K562 (cell line): ENCODE measurements at regions not wholly inside any gene's neighbourhood (a gene's known extent, or its start where the extent isn't known, plus 50 kb on each side); places are given as distances from the start of the nearest gene placed in this dataset.

Source experiments
- ATAC-seq: fragments of 200-7000 bp; cut with Tn5 transposase; 3 replicates; pipeline ENCODE4 v1.9.1; 2020; ENCODE audit warnings: moderate library complexity
- BruUV-seq: library from RNA; stranded (reverse); fragments of 400-500 nt; replicated peaks from 2 replicates; lab custom pipeline; 2021; lab: Mats Ljungman, UMichigan
- CTCF ChIA-PET: fragments of 300-600 bp; formaldehyde crosslinking; extraction: SDS; loops from one replicate; lab custom pipeline; 2021; ENCODE audit warnings: low intra/inter-chr PET ratio; lab: Yijun Ruan, JAX
- POLR2A ChIA-PET: fragments of 300-600, 350-650 bp; sonication (Branson Sonifier 250); formaldehyde crosslinking; extraction: SDS; loops from one replicate; lab custom pipeline; 2021; ENCODE audit warnings: antibody characterized with exemption, inconsistent platforms; lab: Yijun Ruan, JAX
- DNase-seq, 4 experiments: peaks; one replicate each; pipeline versions ENCODE4 v3.0.0 to v3.0.0-alpha.2; 2011 to 2018; ENCODE audit warnings: low spot score in 3 of 4, mixed read lengths in 3 of 4; ENCODE audit errors: extremely low read depth in 1 of 4
- FAIRE-seq: peaks from 2 replicates; lab custom pipeline; 2011; peaks lifted over from hg19 to GRCh38; lab: Jason Lieb, UNC
- H2AFZ ChIP-seq: 2 replicates; pipeline ENCODE4 v1.6.0; 2011; ENCODE audit warnings: low read depth, low read length, control low read depth, inconsistent platforms
- H3K27ac ChIP-seq: fragments of 200-600 bp; 3 replicates; pipeline ENCODE4 v1.8.0; 2011; ENCODE audit warnings: low read depth, mild to moderate bottlenecking, control low read depth, inconsistent platforms, low read length, moderate library complexity, mixed read lengths; ENCODE audit errors: extremely low read depth
- H3K27me3 ChIP-seq, 2 experiments: fragments of 300-600 bp in 1 of 2; 2 replicates in 1 of 2; 3 replicates in 1 of 2; pipeline versions ENCODE4 v1.6.0 to v1.8.0; 2011; ENCODE audit warnings: inconsistent platforms in 2 of 2, low read length in 2 of 2, mild to moderate bottlenecking in 1 of 2, mixed read lengths in 1 of 2, moderate library complexity in 1 of 2; ENCODE audit not compliant: control insufficient read depth in 2 of 2, insufficient read depth in 2 of 2
- H3K36me3 ChIP-seq: fragments of 300-600 bp; 3 replicates; pipeline ENCODE4 v1.8.0; 2011; ENCODE audit warnings: mild to moderate bottlenecking, low read length, inconsistent platforms; ENCODE audit not compliant: control insufficient read depth, insufficient read depth
- H3K4me1 ChIP-seq, 2 experiments: fragments of 200-600 bp in 1 of 2; replicated peaks in 1 of 2; 2 replicates in 1 of 2; 3 replicates in 1 of 2; pipeline versions ENCODE4 v1.5.1 to v1.8.0; 2011; ENCODE audit warnings: inconsistent platforms in 2 of 2, low read length in 2 of 2, mild to moderate bottlenecking in 1 of 2, mixed read lengths in 1 of 2, moderate library complexity in 1 of 2; ENCODE audit not compliant: control insufficient read depth in 2 of 2, insufficient read depth in 2 of 2
- H3K4me2 ChIP-seq: 2 replicates; pipeline ENCODE4 v1.6.1; 2011; ENCODE audit warnings: low read length, control low read depth, inconsistent platforms, mixed read lengths; ENCODE audit not compliant: insufficient read depth
- H3K4me3 ChIP-seq: fragments of 200-600 bp; sonication (generic), shearing (Covaris generic); 2 replicates; pipeline ENCODE4 v1.5.1; 2016; ENCODE audit warnings: control low read depth, inconsistent platforms
- H3K79me2 ChIP-seq: fragments of 200-600 bp; 3 replicates; pipeline ENCODE4 v1.8.0; 2011; ENCODE audit warnings: low read length, inconsistent platforms; ENCODE audit not compliant: control insufficient read depth, insufficient read depth
- H3K9ac ChIP-seq, 2 experiments: 2 replicates each; pipeline versions ENCODE4 v1.6.0 to v1.6.1; 2011; ENCODE audit warnings: low read depth in 2 of 2, low read length in 2 of 2, control low read depth in 1 of 2, inconsistent platforms in 1 of 2, mild to moderate bottlenecking in 1 of 2, mixed read lengths in 1 of 2; ENCODE audit not compliant: insufficient read depth in 1 of 2
- H3K9me1 ChIP-seq: one replicate; pipeline ENCODE4 v1.6.0; 2011; ENCODE audit warnings: inconsistent platforms, mild to moderate bottlenecking, low read length, moderate library complexity; ENCODE audit not compliant: control insufficient read depth, insufficient read depth
- H3K9me3 ChIP-seq: replicated peaks from 2 replicates; pipeline ENCODE4 v1.5.1; 2011; ENCODE audit warnings: low read depth, low read length, inconsistent platforms; ENCODE audit not compliant: control insufficient read depth, insufficient read depth
- H4K20me1 ChIP-seq: replicated peaks from 2 replicates; pipeline ENCODE4 v1.6.1; 2011; ENCODE audit warnings: low read length, inconsistent platforms, mixed read lengths; ENCODE audit not compliant: control insufficient read depth, insufficient read depth
- HOXB6 ChIP-seq: fragments of 250-450 bp; sonication (Bioruptor Pico); IDR thresholded peaks from 2 replicates; pipeline ENCODE4 v1.5.1; 2022; ENCODE audit warnings: mild to moderate bottlenecking, borderline replicate concordance
- PURB ChIP-seq: sonication (generic); formaldehyde crosslinking; IDR thresholded peaks from 2 replicates; pipeline ENCODE4 v1.9.0; 2021; ENCODE audit warnings: low read depth, mild to moderate bottlenecking, missing genetic modification reagents
- PYGO2 ChIP-seq: fragments of 450-650 bp; IDR thresholded peaks from 2 replicates; pipeline ENCODE4 v1.6.1; 2016; ENCODE audit warnings: mild to moderate bottlenecking, missing genetic modification characterization, moderate library complexity, missing compliant biosample characterization
- RFX5 ChIP-seq: IDR thresholded peaks from 2 replicates; pipeline ENCODE4 v1.6.1; 2011; ENCODE audit warnings: low read depth, mild to moderate bottlenecking, improper control_type of control experiment, low read length
- ZNF830 ChIP-seq: fragments of 250-450 bp; sonication (Bioruptor Pico); IDR thresholded peaks from 2 replicates; pipeline ENCODE4 v1.5.0; 2021; ENCODE audit warnings: mild to moderate bottlenecking
- WGBS: fragments of 100-300 bp; shearing (Covaris generic); methylation state at CpG from one replicate; pipeline ENCODE4 v1.1.6; 2016; ENCODE audit warnings: low coverage, mixed read lengths; ENCODE audit not compliant: insufficient coverage; ENCODE audit errors: missing lambda C conversion rate; 5-methylcytosine and 5-hydroxymethylcytosine counted together
- in situ Hi-C: fragments of 300-500 bp; cut with MboI; formaldehyde crosslinking; loops from 4 replicates; pipeline ENCODE4 v1.15.0; 2018; ENCODE audit warnings: inconsistent platforms, mixed read lengths
- intact Hi-C: fragments of 100-400 bp; cut with micrococcal nuclease; formaldehyde crosslinking; loops from 2 replicates; pipeline ENCODE4 v1.14.2; 2022
- TF ChIP-seq, protein P1 (sequence below): fragments of 250-450 bp; sonication (Bioruptor Pico); IDR thresholded peaks from 2 replicates; pipeline ENCODE4 v1.8.0; 2022; ENCODE audit warnings: inconsistent platforms
- TF ChIP-seq, protein P2 (sequence below): sonication (generic); formaldehyde crosslinking; IDR thresholded peaks from 2 replicates; pipeline ENCODE4 v1.8.0; 2023; ENCODE audit warnings: mild to moderate bottlenecking, missing genetic modification reagents
- TF ChIP-seq, protein P3 (sequence below): fragments of 450-650 bp; conservative IDR thresholded peaks from 2 replicates; pipeline ENCODE4 v1.6.1; 2016; ENCODE audit warnings: missing genetic modification characterization, low read depth, mild to moderate bottlenecking, missing compliant biosample characterization, moderate library complexity
- TF ChIP-seq, protein P4 (sequence below): fragments of 250-450 bp; sonication (Bioruptor Pico); IDR thresholded peaks from 2 replicates; pipeline ENCODE4 v1.5.0; 2020; ENCODE audit warnings: mild to moderate bottlenecking
- TF ChIP-seq, protein P5 (sequence below): fragments of 200-800 bp; sonication (Bioruptor generic); IDR thresholded peaks from 2 replicates; pipeline ENCODE4 v1.6.1; 2017; ENCODE audit warnings: missing genetic modification characterization, missing compliant biosample characterization

DNA sequence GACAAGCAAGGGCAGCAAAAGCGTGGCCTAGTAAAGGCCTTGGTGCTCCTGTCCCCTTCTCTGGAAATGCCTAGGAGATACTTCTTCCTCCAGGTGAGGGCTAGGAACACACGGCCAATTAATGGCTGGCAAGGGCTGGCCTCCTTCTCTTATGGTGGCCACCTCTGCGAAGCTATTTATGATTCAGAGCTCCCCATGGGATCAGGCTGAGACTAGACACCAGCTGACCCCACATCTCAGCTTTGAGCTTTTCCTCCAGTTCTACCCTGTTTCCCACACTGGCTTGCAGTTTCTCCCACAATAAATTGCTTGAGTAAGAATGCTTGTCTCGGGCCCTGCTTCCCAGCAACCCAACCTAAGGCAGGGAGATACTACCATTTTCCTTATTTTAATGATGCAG lies 53.7 kb downstream of the CAMK2N1 start (continued):
- TF ChIP-seq, protein P1, sequence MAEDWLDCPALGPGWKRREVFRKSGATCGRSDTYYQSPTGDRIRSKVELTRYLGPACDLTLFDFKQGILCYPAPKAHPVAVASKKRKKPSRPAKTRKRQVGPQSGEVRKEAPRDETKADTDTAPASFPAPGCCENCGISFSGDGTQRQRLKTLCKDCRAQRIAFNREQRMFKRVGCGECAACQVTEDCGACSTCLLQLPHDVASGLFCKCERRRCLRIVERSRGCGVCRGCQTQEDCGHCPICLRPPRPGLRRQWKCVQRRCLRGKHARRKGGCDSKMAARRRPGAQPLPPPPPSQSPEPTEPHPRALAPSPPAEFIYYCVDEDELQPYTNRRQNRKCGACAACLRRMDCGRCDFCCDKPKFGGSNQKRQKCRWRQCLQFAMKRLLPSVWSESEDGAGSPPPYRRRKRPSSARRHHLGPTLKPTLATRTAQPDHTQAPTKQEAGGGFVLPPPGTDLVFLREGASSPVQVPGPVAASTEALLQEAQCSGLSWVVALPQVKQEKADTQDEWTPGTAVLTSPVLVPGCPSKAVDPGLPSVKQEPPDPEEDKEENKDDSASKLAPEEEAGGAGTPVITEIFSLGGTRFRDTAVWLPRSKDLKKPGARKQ, result no peak
- TF ChIP-seq PURB (no peak), PYGO2 (tag) (no peak)

DNA sequence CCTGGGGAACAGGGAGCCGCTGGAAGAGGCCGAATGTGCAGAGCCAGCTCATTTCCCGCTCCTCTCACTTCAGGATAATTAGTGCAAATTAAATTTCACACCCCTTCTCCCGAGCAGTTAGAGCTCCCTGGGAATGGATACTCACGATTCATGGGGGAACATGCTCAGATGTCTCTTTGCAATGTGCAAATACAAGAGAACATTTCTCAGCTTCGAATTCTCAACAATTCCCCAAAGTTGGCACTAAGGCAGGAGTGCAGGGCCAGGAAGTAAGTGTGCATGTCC lies 54.9 kb downstream of the CAMK2N1 start:
- H3K27me3 ChIP-seq, result peaks cover 16 to 64% of the 10 kb centered on the region in 2 experiments
- ATAC-seq (no peak), DNase-seq (no peak), FAIRE-seq (no peak)
- POLR2A ChIA-PET, result interaction anchor here (0.6 kb wide), 1 partner anchor 11 kb away, joined by 4 read pairs; no protein-coding TSS in a partner anchor
- no peaks in the 10 kb centered on the region for H3K4me1 ChIP-seq
- H4K20me1 ChIP-seq, result no peaks in the 10 kb centered on the region
- no peak overlapping the region for H3K9ac ChIP-seq
- no peak overlapping the region for H3K4me3 ChIP-seq
- H3K9me1 ChIP-seq, result no peaks in the 10 kb centered on the region
- H3K9me3 ChIP-seq, result no peaks in the 10 kb centered on the region
- no peak overlapping the region for H3K4me2 ChIP-seq
- no peak overlapping the region for H3K27ac ChIP-seq
- no peak overlapping the region for H2AFZ ChIP-seq
- intact Hi-C loops (loop anchor here (2.0 to 5.0 kb wide), 4 partner anchors 54 to 514 kb away; no protein-coding TSS in a partner anchor), in situ Hi-C loops (no loop called here)
- BruUV-seq, result no TSS peak
- WGBS, result 0% methylated on average over 6 of the region's 6 CpGs
- no peaks in the 10 kb centered on the region for H3K79me2 ChIP-seq
- CTCF ChIA-PET, result interaction anchor here (1.0 to 1.3 kb wide), 2 partner anchors 59 to 62 kb away, joined by 3 to 4 read pairs; no protein-coding TSS in a partner anchor
- no peaks in the 10 kb centered on the region for H3K36me3 ChIP-seq
- TF ChIP-seq ZNF830 (CRISPR knock-in tag) (no peak), RFX5 (no peak), HOXB6 (CRISPR knock-in tag) (no peak)
- TF ChIP-seq, protein P2, sequence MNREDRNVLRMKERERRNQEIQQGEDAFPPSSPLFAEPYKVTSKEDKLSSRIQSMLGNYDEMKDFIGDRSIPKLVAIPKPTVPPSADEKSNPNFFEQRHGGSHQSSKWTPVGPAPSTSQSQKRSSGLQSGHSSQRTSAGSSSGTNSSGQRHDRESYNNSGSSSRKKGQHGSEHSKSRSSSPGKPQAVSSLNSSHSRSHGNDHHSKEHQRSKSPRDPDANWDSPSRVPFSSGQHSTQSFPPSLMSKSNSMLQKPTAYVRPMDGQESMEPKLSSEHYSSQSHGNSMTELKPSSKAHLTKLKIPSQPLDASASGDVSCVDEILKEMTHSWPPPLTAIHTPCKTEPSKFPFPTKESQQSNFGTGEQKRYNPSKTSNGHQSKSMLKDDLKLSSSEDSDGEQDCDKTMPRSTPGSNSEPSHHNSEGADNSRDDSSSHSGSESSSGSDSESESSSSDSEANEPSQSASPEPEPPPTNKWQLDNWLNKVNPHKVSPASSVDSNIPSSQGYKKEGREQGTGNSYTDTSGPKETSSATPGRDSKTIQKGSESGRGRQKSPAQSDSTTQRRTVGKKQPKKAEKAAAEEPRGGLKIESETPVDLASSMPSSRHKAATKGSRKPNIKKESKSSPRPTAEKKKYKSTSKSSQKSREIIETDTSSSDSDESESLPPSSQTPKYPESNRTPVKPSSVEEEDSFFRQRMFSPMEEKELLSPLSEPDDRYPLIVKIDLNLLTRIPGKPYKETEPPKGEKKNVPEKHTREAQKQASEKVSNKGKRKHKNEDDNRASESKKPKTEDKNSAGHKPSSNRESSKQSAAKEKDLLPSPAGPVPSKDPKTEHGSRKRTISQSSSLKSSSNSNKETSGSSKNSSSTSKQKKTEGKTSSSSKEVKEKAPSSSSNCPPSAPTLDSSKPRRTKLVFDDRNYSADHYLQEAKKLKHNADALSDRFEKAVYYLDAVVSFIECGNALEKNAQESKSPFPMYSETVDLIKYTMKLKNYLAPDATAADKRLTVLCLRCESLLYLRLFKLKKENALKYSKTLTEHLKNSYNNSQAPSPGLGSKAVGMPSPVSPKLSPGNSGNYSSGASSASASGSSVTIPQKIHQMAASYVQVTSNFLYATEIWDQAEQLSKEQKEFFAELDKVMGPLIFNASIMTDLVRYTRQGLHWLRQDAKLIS (CRISPR knock-in tag), result no peak
- TF ChIP-seq, protein P3, sequence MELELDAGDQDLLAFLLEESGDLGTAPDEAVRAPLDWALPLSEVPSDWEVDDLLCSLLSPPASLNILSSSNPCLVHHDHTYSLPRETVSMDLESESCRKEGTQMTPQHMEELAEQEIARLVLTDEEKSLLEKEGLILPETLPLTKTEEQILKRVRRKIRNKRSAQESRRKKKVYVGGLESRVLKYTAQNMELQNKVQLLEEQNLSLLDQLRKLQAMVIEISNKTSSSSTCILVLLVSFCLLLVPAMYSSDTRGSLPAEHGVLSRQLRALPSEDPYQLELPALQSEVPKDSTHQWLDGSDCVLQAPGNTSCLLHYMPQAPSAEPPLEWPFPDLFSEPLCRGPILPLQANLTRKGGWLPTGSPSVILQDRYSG (tag), result no peak
- TF ChIP-seq, protein P4, sequence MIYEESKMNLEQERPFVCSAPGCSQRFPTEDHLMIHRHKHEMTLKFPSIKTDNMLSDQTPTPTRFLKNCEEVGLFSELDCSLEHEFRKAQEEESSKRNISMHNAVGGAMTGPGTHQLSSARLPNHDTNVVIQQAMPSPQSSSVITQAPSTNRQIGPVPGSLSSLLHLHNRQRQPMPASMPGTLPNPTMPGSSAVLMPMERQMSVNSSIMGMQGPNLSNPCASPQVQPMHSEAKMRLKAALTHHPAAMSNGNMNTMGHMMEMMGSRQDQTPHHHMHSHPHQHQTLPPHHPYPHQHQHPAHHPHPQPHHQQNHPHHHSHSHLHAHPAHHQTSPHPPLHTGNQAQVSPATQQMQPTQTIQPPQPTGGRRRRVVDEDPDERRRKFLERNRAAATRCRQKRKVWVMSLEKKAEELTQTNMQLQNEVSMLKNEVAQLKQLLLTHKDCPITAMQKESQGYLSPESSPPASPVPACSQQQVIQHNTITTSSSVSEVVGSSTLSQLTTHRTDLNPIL (CRISPR knock-in tag), result no peak
- TF ChIP-seq, protein P5, sequence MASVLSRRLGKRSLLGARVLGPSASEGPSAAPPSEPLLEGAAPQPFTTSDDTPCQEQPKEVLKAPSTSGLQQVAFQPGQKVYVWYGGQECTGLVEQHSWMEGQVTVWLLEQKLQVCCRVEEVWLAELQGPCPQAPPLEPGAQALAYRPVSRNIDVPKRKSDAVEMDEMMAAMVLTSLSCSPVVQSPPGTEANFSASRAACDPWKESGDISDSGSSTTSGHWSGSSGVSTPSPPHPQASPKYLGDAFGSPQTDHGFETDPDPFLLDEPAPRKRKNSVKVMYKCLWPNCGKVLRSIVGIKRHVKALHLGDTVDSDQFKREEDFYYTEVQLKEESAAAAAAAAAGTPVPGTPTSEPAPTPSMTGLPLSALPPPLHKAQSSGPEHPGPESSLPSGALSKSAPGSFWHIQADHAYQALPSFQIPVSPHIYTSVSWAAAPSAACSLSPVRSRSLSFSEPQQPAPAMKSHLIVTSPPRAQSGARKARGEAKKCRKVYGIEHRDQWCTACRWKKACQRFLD (CRISPR knock-in tag), result no peak
